Panc1 (cell line): ENCODE measurements at regions not wholly inside any gene's neighbourhood (a gene's known extent, or its start where the extent isn't known, plus 50 kb on each side); places are given as distances from the start of the nearest gene placed in this dataset.

Experiments
- POLR2AphosphoS5 ChIP-seq: IDR thresholded peaks from 2 replicates; pipeline ENCODE4 v1.6.1; 2012; ENCODE audit warnings: mild to moderate bottlenecking, low read depth, low read length, moderate library complexity
- SIN3A ChIP-seq: IDR thresholded peaks from 2 replicates; pipeline ENCODE4 v1.6.1; 2012; ENCODE audit warnings: low read depth, mild to moderate bottlenecking, low read length, moderate library complexity, borderline replicate concordance; ENCODE audit not compliant: insufficient read depth
- TCF7L2 ChIP-seq: IDR thresholded peaks from 2 replicates; pipeline ENCODE4 v1.6.1; 2011; ENCODE audit warnings: mild to moderate bottlenecking, low read depth, low read length, inconsistent platforms
- TF ChIP-seq, protein P1 (sequence below): fragments of 450-650 bp; IDR thresholded peaks from 2 replicates; pipeline ENCODE4 v1.5.1; 2017; ENCODE audit warnings: mild to moderate bottlenecking
- TF ChIP-seq, protein P2 (sequence below), 2 experiments: IDR thresholded peaks; 2 replicates each; pipeline ENCODE4 v1.6.1; 2011 to 2012; ENCODE audit warnings: low read depth in 2 of 2, control low read depth in 1 of 2, low read length in 1 of 2, mild to moderate bottlenecking in 1 of 2, moderate library complexity in 1 of 2; ENCODE audit not compliant: insufficient read depth in 1 of 2

DNA sequence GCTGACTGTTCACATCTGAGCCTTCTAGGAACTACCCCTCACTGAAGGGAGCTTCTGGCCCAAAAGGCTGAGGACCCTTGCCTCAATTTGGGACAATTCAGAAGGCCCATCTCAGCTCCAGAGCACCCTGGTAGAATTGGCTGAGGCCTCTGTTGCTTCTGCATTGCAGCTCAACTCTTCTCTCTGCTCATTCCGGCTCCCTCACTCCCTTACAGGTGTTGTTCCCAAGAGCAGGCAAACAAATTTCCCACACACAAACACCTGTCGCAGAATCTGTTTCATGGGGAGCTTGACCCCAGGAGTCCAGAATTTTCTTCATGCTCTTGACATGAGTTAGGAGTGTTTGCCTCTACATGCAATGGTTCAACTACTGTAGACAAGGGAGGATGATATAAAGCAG lies 78.7 kb downstream of the CRYGS start:
- TF ChIP-seq, protein P1, sequence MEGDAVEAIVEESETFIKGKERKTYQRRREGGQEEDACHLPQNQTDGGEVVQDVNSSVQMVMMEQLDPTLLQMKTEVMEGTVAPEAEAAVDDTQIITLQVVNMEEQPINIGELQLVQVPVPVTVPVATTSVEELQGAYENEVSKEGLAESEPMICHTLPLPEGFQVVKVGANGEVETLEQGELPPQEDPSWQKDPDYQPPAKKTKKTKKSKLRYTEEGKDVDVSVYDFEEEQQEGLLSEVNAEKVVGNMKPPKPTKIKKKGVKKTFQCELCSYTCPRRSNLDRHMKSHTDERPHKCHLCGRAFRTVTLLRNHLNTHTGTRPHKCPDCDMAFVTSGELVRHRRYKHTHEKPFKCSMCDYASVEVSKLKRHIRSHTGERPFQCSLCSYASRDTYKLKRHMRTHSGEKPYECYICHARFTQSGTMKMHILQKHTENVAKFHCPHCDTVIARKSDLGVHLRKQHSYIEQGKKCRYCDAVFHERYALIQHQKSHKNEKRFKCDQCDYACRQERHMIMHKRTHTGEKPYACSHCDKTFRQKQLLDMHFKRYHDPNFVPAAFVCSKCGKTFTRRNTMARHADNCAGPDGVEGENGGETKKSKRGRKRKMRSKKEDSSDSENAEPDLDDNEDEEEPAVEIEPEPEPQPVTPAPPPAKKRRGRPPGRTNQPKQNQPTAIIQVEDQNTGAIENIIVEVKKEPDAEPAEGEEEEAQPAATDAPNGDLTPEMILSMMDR = no peak
- TF ChIP-seq, protein P2, sequence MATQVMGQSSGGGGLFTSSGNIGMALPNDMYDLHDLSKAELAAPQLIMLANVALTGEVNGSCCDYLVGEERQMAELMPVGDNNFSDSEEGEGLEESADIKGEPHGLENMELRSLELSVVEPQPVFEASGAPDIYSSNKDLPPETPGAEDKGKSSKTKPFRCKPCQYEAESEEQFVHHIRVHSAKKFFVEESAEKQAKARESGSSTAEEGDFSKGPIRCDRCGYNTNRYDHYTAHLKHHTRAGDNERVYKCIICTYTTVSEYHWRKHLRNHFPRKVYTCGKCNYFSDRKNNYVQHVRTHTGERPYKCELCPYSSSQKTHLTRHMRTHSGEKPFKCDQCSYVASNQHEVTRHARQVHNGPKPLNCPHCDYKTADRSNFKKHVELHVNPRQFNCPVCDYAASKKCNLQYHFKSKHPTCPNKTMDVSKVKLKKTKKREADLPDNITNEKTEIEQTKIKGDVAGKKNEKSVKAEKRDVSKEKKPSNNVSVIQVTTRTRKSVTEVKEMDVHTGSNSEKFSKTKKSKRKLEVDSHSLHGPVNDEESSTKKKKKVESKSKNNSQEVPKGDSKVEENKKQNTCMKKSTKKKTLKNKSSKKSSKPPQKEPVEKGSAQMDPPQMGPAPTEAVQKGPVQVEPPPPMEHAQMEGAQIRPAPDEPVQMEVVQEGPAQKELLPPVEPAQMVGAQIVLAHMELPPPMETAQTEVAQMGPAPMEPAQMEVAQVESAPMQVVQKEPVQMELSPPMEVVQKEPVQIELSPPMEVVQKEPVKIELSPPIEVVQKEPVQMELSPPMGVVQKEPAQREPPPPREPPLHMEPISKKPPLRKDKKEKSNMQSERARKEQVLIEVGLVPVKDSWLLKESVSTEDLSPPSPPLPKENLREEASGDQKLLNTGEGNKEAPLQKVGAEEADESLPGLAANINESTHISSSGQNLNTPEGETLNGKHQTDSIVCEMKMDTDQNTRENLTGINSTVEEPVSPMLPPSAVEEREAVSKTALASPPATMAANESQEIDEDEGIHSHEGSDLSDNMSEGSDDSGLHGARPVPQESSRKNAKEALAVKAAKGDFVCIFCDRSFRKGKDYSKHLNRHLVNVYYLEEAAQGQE (IDR thresholded peaks at IDR 0.05; ENCODE audit: insufficient read depth in 1 of 2, low read depth in 2 of 2, low read length in 1 of 2) = no peak
- TF ChIP-seq TCF7L2 (no peak), POLR2AphosphoS5 (no peak), SIN3A (no peak)
